Psoas muscle (tissue), 7 donors: ENCODE measurements at regions not wholly inside any gene's neighbourhood (a gene's known extent, or its start where the extent isn't known, plus 50 kb on each side); places are given as distances from the start of the nearest gene placed in this dataset.

ENCODE experiments used
- ATAC-seq, 4 donors: fragments of 200-7000 bp; cut with Tn5 transposase; one replicate each; pipeline ENCODE4 v1.9.1; 2020; ENCODE audit warnings: moderate library complexity in 3 of 4, mild to moderate bottlenecking in 2 of 4
- DNase-seq, 2 donors: peaks; one replicate each; pipeline ENCODE4 v3.0.0-alpha.2; 2020
- H3K27ac ChIP-seq: fragments of 200-600 bp; one replicate; pipeline ENCODE4 v1.8.0; 2022
- H3K27me3 ChIP-seq, 3 donors: fragments of 200-600 bp in 1 of 3; one replicate each; pipeline versions ENCODE4 v1.6.1 to v1.8.0; 2013 to 2022; ENCODE audit warnings: low read length in 2 of 3, mild to moderate bottlenecking in 2 of 3, moderate library complexity in 1 of 3; ENCODE audit not compliant: insufficient read depth in 3 of 3
- H3K36me3 ChIP-seq, 2 donors: fragments of 200-600 bp in 1 of 2; one replicate each; pipeline versions ENCODE4 v1.6.1 to v1.8.0; 2013 to 2022; ENCODE audit warnings: low read depth in 1 of 2, mild to moderate bottlenecking in 1 of 2, moderate library complexity in 1 of 2; ENCODE audit not compliant: insufficient read depth in 1 of 2
- H3K4me1 ChIP-seq: fragments of 200-600 bp; one replicate; pipeline ENCODE4 v1.8.0; 2022
- H3K4me3 ChIP-seq: fragments of 200-600 bp; one replicate; pipeline ENCODE4 v1.8.0; 2022; ENCODE audit warnings: mild to moderate bottlenecking
- H3K9me3 ChIP-seq: fragments of 200-600 bp; one replicate; pipeline ENCODE4 v1.8.0; 2022
- WGBS, 3 donors: extraction: QIAGEN DNeasy Blood & Tissue Kit; methylation state at CpG; one replicate each; pipeline versions ENCODE4 v1.1.6 to v1.1.7; 2013; 5-methylcytosine and 5-hydroxymethylcytosine counted together
- intact Hi-C, 2 donors: fragments of 100-400 bp; cut with DNase I; formaldehyde crosslinking; loops; one replicate each; pipeline versions ENCODE4 v1.11.0 to v1.14.2; 2022
- TF ChIP-seq, protein P1 (sequence below): fragments of 200-600 bp; IDR thresholded peaks from one replicate; pipeline ENCODE4 v1.8.0; 2022; ENCODE audit warnings: antibody characterized with exemption
- donor health status: healthy with polysubstance abuse.
- donor health status: DM: no; HTN: no; CAD: no; lungs with moderate emphysema.
- donor health status: Bipolar disorder and iron deficiency.
- donor health status: healthy.
- donor health status: DM: yes; HTN: yes; CAD: no.
- donor health status: DM: no; HTN: no; CAD: no.
- donor health status: DM: yes; HTN: yes; CAD: no.

DNA sequence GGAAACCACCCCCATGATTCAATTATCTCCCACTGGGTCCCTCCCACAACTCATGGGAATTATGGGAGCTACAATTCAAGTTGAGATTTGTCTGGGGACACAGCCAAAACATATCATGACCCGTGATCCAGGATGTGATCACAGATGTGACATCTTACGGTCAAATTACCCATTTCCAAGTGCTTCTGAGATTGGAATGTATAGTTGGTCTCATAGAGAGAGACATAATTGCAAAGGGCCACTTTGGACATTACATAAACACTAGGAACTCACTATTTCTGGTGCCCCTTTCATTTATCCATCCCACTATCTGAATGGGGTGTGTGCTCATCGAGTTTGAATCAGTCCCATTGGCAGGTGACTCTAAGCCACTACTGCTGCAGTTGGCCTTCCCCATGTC lies 204.5 kb downstream of the PHLDA1 start:
- no peaks in the 10 kb centered on the region for H3K36me3 ChIP-seq
- peaks cover 0 to 2% (median 0%) of the 10 kb centered on the region in 3 donors for H3K27me3 ChIP-seq
- intact Hi-C loops, result no loop called here
- TF ChIP-seq, protein P1, sequence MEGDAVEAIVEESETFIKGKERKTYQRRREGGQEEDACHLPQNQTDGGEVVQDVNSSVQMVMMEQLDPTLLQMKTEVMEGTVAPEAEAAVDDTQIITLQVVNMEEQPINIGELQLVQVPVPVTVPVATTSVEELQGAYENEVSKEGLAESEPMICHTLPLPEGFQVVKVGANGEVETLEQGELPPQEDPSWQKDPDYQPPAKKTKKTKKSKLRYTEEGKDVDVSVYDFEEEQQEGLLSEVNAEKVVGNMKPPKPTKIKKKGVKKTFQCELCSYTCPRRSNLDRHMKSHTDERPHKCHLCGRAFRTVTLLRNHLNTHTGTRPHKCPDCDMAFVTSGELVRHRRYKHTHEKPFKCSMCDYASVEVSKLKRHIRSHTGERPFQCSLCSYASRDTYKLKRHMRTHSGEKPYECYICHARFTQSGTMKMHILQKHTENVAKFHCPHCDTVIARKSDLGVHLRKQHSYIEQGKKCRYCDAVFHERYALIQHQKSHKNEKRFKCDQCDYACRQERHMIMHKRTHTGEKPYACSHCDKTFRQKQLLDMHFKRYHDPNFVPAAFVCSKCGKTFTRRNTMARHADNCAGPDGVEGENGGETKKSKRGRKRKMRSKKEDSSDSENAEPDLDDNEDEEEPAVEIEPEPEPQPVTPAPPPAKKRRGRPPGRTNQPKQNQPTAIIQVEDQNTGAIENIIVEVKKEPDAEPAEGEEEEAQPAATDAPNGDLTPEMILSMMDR, result no peak
- DNase-seq (no peak), ATAC-seq (no peak)
- no peaks in the 10 kb centered on the region for H3K4me1 ChIP-seq
- H3K4me3 ChIP-seq, result no peak overlapping the region
- 72 to 77% (median 73%) methylated on average over 3 of the region's 3 CpGs for WGBS, 3 donors
- H3K27ac ChIP-seq, result no peak overlapping the region
- H3K9me3 ChIP-seq, result no peaks in the 10 kb centered on the region

DNA sequence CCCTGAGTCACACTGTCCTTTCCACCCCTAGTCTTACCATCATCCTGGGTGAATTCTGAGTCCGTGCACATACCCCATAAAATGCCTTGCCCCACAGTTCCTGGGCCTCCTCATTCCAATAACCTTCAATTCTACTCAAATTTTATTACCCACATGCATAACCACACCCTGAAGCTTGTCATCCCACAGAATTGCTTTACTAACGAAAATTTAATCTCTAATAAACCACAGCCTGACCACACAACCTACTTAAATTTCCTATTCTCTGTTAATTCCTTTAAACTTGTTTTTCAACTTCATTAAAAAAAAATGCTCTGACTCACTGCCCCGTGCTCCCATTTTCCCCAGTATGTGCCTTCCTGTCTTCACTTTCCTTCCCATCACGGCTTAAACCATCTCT lies 205.9 kb downstream of the PHLDA1 start:
- TF ChIP-seq, protein P1, result no peak
- DNase-seq, result no peak
- H3K4me1 ChIP-seq, result peaks cover 4% of the 10 kb centered on the region
- no peaks in the 10 kb centered on the region for H3K9me3 ChIP-seq
- ATAC-seq, result no peak
- intact Hi-C loops, result no loop called here
- no peak overlapping the region for H3K27ac ChIP-seq
- H3K4me3 ChIP-seq, result no peak overlapping the region
- peaks cover 0 to 2% (median 0%) of the 10 kb centered on the region in 3 donors for H3K27me3 ChIP-seq
- 81 to 86% (median 83%) methylated on average over 4 of the region's 4 CpGs for WGBS, 3 donors
- no peaks in the 10 kb centered on the region for H3K36me3 ChIP-seq

DNA sequence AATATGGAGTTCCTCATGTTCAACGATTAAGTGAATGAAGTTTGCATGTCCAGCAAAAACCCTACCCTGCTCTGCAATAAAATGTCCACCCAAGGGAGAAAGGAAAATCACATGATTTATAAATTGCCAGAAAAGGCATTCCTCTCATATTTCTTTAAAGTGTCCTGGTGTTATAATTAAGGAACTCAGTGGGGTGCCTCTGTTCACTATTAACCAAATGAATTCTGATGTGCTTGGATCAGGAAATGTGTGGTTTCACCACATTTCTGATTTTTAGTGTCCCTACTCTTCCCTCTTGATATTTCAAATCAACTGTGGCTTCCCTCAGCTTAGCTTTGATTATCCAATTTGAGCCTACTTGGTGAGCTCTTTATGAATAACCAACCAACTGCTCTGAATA lies 208.1 kb downstream of the PHLDA1 start:
- H3K36me3 ChIP-seq, result no peaks in the 10 kb centered on the region
- intact Hi-C loops, result no loop called here
- ATAC-seq, result no peak
- H3K4me3 ChIP-seq, result no peak overlapping the region
- H3K9me3 ChIP-seq, result no peaks in the 10 kb centered on the region
- TF ChIP-seq, protein P1, result no peak
- WGBS, 3 donors, result 37 to 72% (median 52%) methylated on average over 1 of the region's 1 CpG
- DNase-seq, result no peak
- H3K27ac ChIP-seq, result no peak overlapping the region
- peaks cover 4% of the 10 kb centered on the region for H3K4me1 ChIP-seq
- peaks cover 0 to 2% (median 0%) of the 10 kb centered on the region in 3 donors for H3K27me3 ChIP-seq

DNA sequence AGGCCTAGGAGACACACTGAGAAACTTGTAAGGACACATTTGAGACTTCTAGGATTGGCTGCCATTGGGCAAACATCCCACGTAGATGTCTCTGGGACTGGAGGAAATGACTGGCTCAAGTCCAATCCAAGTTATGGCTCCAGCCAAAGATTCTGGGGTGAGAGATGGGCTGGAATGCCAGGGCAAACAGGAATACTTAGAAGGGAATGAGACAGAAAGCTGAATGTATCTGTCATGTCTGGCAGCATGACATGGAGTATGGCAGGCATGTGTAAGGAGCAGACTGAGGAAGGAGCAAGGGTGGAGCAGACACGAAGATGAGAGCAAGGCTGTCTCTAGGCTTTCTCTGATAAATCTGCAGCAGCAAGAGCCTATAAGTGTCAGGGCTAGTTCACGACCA lies 209.2 kb downstream of the PHLDA1 start:
- Histone ChIP-seq H3K27ac (no peak overlapping the region), H3K4me3 (no peak overlapping the region), H3K36me3 (no peaks in the 10 kb centered on the region), H3K27me3 (peaks cover 0 to 2% (median 0%) of the 10 kb centered on the region in 3 donors), H3K4me1 (peaks cover 4% of the 10 kb centered on the region), H3K9me3 (no peaks in the 10 kb centered on the region)
- WGBS, 3 donors, result 84 to 87% (median 85%) methylated on average over 3 of the region's 3 CpGs
- intact Hi-C loops, result no loop called here
- ATAC-seq (no peak), DNase-seq (no peak)
- TF ChIP-seq, protein P1, result no peak

DNA sequence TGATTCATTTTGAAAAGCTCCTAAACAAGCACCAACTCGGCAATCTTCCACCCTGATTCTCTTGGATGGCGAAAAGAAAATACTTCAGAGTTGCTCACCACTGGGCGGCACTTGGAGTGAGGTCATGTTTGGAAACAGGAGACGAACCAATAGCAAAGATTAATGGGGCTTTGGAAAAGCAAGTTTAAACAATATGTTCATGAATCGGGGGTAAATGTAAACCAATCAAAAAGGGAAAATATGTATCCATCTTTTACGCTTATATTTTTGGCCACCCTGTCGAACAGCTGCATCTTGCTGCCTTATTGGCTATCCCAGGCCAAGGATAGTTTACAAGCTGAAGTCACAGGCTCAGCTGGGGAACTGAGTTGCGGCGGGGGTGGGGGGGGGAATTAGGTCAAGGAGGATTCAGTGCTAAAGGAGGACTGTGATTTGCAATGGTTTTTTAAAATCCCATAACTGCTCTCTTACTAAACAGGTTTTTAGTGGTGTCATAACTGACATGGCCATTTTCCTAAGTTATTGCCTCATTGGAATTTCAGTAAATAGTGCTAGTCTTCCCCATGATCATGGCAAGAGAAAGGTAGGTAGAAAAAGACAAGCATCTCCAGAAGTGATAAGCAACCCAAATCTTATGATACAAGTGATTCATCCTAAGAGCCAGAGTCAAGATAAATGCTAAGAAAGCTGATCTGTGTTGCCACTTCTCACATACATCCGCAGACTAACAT lies 210.6 kb downstream of the PHLDA1 start:
- Histone ChIP-seq H3K27me3 (no peaks in the 10 kb centered on the region), H3K4me3 (peak overlapping the region; percentile 26), H3K4me1 (peaks cover 4% of the 10 kb centered on the region), H3K27ac (no peak overlapping the region), H3K36me3 (no peaks in the 10 kb centered on the region), H3K9me3 (no peaks in the 10 kb centered on the region)
- 31 to 41% (median 32%) methylated on average over 10 of the region's 10 CpGs for WGBS, 3 donors
- TF ChIP-seq, protein P1, result peak; percentile 7
- DNase-seq, result peak; percentile 56 to 70
- ATAC-seq, result peak; percentile 82 to 94 (median 86)
- intact Hi-C loops, result no loop called here
